HG03135 (cell line): ENCODE measurements at regions not wholly inside any gene's neighbourhood (a gene's known extent, or its start where the extent isn't known, plus 50 kb on each side); places are given as distances from the start of the nearest gene placed in this dataset.
A peak's percentile ranks its signal among the peaks of the same experiment; 100 is the strongest.

Experiments used
- ATAC-seq: cut with Tn5 transposase; IDR thresholded peaks from one replicate; pipeline ENCODE4 v1.9.1; 2021; ENCODE audit warnings: mild to moderate bottlenecking, moderate library complexity; ENCODE audit not compliant: unreplicated experiment

DNA sequence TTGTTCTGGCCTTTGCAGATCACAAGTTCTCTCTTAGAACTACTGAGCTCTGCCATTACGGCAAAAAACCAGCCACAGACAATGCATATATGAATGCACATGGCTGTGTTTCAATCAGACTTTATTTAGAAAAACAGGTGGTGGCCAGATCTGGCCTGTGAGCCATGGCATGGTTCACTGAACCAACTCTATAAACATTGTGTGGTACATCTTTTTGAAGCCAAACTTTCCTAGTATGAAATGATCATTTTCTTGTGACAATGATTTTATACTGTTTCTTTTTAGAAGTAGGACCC is 65.9 kb upstream of the AMZ2 start:
- peak; percentile 39 for ATAC-seq

DNA sequence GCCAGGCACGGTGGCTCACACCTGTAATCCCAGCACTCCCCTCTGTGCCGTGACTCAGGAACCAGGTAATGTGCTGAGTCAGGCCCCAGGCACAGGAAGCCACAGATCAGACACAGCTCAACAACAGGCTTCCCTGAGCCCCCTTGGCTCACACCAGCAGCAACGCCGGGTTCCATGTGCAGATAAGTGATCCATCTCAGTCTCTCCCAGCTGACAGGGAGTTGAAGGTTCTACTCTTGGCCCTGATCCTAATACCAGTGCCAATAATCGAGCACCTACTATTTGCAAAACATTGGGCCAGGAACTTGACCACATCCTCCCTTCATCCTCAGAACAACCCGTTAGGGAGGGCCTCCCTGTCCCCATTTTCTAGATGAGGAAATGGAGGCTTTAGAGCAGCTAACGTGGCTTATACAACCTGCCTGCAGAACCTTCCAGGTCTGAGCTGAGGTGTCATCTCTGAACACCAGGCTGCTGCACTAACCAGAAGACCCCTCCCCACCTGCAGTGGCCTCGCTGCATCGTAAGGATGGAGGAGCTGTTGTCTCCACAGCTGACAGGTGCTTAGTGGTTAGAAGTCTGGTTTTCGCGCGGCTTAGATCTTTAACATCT is 64.8 kb upstream of the AMZ2 start:
- ATAC-seq = peak; percentile 42

DNA sequence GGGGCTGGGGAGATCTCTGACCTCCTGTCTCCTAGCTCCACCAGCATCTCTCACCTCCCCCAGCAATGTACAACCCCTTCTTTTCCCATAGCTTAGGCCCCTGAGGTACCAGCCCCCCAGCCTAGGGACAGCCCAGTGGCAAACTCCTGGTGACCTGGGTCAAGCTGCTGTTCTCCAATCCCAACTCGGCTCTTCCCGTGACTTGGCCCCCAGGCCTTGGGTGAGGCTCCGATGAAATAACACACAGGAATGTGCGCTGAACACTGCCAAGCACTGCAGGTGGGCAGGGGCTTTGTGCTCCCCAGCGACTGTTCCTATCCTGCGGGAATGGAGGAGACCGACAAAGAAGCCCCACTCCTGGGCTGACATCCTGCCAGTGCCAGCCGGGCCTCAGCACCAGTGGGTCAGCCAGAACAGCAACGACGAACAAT is 63.7 kb upstream of the AMZ2 start:
- no peak for ATAC-seq

DNA sequence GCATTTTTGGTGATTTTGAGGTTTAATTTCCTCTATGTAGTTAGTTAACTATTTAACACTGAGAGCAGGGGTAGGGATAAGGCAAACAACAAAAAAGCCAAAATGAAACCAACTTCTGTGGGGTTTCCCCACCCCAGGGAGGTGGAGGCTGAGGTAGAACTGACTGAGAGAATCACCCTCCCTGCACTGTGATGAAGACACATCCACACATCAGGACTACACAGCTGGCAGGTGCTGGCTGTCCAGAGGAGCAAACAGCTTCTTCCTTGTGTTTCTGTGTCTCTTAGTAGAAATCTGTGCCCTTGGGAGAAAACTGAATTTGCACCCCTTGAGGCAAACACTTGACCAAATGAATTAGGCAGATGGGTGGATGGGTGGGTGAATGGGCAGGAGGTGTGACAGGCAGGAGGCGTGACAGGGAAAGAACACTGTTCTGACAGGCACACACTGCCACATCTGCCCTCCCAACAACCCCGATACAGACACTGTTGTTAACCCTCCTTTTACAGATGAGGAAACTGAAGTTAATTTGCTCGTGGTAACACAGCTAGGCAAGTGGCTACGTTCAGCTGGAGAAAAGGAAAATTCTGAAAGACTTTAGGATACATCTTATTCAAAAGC is 62.9 kb upstream of the AMZ2 start:
- peak; percentile 53 for ATAC-seq

DNA sequence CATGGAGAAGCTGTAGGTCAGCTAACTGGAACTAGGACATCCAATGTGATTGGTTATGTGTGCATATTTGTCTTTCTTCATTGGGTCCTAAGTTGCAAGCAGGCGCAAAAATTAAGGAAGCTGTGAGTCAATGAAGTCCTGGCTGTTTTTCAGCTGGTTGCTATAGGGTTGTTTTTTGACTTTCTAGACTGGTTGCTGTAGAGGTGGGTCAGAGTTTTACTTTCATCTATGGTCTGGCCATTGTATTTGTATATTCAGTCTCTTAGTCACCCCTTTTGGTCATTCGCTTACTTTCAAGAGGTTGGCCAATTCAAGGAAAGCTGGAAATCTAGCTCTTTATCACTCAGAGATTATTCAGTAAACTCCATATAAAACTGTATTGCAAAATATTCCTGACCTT is 62.0 kb upstream of the AMZ2 start:
- no peak for ATAC-seq

DNA sequence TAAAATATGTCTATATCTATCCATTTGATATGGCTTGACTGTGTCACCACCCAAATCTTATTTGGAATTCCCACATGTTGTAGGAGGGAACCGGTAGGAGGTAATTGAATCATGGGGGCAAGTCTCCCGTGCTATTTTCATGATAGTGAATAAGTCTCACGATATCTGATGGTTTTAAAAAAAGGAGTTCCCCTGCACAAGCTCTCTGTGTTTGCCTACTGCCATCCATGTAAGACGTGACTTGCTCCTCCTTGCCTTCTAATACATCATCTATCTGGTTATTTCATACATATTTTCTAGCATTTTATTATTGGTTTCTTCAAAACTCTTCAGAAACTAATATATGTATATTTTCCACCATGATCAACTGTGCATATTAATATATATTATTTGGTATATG is 57.3 kb upstream of the AMZ2 start:
- ATAC-seq = no peak

DNA sequence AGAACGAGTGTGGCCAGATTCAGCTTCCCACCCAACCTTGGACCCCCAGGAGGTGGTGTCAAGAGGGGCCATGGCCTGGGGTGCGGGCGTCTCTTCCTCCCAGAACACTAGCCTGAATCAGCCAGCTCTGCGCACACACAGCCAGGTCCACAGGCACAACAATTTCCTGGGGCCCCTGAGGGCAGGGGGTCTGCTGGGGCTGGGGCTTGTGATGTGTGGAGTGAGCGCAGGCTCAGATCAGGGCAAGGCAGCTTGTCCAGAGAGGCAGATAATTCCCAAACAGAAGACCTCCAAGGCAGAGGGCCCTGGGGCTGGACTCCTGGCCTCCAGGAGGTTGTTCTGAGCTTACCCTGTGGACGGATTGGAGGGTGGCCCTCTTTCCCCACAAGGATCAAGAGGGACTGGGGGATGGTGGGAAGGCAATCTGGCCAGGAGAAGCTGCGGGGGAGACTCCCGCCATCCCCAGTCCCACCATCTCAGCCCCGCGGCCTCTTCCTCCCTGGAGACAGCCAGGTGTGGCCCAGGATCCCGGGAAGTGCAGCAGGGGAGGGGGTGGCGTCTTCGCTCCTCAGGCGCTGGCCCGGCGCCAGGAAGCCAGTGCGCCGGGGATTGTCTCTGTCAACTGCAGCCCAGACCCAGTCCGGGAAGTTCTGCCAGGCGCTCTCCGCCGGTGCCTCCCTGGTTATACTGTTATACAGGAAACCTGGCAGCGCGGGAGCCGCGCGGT is 52.0 kb upstream of the AMZ2 start:
- no peak for ATAC-seq

DNA sequence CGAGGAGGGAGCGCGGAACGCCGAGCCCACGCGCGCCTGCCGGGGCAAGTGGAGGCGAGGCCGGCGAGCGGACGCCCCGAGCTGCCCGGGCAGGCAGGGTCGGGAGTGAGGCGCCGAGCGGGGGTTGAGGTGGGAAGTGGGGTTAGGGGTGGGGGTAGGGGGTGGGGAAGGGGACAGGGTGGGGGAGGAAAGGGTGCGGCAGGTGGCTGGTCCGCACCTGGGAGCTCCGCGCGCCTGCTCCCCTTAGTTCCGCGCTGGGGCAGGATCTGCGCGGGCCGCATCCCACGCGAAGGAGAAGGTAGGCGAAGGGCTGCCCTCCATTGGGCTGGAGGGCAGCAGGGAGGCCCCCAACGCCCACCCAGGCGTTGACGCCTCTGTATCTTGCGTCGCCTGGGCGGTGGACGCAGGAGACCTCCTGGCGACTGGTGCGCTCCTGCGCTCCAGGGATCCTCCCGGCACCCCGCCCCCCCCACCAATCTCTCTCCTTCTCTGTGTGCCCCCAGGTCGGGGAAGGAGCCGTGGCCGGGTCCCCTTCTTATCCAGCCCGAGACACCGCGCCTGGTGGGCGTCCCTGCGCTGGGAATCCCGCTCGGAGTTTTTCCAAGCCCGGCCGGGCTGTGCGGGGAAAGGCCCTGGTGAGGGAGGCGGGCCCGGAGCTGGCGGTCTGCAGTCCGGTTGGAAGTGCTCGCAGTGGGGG is 51.3 kb upstream of the AMZ2 start:
- ATAC-seq = no peak

DNA sequence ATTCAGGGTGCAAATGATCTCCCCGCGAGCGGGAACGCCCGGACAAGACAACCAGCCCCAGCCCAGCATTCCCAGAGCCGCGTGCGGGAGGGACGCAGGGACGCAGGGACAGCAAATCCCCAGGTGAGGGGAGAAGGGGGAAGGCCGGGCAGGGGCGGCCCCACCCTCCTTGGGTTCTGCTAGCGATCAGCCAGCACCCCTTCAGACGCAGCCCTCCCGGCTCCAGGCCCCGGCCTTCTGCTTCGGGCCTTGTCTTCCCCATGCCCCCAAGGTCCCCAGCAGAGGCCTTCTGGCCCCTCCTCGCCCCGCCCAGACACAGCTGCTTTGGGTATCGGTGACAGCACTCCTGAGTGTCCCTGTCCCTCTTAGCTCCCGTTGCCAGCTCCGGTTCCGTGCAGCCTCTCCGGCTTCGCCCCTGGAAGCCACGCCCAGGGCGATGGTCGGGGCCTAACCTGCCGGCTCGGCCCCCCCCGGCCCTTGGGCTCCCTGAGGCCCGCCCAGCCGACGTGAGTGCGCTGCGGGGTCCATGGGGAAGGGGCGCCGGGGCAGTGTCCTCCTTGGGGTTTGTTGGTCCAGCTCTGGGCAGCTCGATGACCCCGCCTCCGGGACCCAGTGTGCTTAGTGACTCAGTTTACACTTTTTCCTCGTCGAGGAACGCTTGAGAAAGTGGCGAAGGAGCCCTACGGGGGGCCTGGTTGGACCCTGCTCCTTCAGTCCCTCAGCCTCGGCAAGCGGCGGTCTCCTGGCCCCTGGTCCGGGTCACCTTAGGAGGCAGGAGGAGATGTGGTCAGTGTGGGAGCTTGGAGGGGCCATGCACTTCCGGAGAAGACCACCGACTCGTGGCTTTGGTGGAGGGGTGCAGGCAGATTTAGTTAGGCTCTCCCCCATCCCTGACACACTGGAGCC is 50.5 kb upstream of the AMZ2 start:
- ATAC-seq = no peak

DNA sequence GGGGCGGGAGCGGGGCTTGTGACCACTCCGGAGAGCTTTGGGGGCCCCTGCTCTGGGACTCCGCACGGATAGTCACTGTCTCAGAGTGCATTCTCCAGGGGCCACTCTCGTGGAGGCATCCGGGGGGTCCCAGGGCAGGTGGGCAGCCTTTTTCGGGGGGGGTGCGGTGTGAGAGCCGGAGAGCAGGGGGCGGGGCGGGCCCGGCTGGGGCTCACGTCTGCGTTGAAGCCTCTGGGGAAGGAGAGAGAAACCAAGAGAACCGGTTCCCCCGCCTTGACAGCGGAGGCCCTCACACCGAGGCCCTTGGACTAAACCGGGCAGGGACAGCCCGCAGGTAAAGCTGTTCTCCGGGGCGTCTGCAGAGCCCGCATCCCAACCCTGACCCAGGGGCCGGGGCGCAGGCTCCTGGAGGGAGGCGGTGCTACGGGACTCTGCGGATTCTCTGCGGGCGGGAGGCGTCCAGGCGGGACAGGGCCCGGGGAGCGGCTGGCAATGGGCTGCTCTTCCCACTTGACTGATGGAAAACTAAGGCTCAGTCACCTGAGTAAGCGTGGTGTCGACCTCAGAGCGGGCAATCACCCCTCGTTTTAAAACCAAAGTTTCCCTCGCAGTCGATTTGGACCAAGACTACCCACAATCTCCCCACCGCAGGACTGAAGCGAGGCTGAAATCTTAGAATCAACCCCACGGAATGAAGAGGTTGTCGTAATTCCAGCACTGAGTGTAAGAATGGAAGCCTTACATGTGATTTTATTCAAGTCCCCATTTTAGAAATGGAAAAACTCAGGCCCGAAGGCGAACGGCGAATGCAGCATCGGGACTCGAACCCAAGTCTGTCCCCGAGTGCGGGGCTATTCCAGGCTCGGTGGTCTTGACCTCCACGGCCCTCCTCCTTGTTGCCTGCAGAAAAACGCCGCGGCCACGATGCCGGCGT is 49.6 kb upstream of the AMZ2 start:
- no peak for ATAC-seq
